HS-5 (cell line): ENCODE measurements at regions not wholly inside any gene's neighbourhood (a gene's known extent, or its start where the extent isn't known, plus 50 kb on each side); places are given as distances from the start of the nearest gene placed in this dataset.

ENCODE experiments used
- DNase-seq: peaks from one replicate; pipeline ENCODE4 v3.0.0-alpha.2; 2012; ENCODE audit warnings: low read depth

DNA sequence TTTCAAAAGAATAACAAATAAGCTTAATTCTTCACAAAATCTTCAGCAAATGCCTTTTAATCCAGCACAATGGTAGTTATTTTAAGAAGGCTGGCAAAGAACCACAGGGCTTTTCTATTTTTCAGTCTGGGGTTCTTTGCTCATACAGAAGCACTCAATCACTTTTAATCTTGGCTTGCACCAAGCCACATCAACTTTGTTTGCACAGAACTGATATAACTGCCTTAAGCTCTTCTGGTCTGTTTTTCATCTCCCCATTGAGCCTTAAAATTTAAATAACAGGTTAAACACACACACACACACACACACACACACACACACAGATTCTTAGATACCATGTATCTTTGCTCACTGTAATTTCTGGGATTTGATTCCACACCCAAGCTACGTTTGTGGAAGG, 377.0 kb downstream of the GATA3 start:
- DNase-seq: no peak

DNA sequence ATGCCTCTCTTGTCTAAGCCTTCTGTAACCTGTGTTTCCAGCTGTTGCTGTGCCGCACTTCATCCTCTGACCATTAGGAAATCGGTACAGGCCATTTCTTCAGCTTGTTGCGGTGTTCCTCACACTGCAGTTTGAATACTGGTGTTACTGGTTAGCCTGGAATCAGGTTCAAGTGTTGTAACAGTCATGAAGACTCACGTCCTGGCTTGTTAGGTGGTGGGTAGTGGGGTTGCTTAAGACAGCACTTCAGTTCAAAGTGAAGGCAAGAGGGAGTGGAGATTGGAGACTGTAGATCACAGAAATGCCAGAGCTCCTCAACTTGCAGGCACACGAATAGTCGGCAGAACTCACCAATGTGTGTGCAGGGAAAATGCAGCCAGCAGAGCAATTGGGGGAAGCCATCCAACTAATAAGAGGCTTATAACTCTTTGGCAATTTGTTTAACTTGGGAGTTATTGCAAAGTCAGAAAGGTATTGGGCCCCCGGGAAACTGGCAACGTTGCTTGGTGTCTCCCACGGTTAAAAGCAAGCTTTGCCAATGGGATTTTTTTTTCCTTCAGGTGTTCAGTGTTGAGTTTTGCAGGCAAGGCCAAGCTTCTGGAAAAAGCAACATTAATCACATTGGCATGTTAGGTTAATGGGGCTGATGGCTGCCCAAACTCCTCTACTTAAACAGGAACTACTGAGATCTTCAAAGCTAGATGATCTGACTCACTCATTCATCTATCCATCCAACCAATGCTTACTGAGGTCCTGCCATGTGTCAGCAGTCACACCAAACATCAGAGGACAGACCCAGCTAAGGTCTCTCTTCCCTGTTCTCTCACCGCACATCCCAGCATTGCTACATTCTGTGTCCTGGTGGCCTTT, 380.9 kb downstream of the GATA3 start:
- DNase-seq: no peak

DNA sequence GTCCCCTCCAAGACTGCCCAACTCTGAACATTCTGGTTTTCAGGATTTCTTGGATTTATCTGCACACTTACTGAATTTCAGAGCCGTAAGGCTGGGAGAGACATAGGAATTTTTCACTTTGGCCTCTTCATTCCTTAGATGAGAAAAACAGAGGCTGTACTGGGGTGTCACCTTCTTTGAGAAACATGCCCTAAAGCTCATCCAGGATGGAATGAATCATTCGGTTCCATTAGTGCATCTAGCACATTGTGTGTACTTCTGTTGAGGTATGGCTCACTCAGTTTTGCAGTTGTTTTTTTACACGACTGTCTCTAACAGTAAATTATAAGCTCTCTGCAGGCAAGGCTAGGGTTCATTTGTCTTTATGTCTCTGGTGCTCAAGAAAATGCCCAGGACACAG, 383.4 kb downstream of the GATA3 start:
- no peak for DNase-seq

DNA sequence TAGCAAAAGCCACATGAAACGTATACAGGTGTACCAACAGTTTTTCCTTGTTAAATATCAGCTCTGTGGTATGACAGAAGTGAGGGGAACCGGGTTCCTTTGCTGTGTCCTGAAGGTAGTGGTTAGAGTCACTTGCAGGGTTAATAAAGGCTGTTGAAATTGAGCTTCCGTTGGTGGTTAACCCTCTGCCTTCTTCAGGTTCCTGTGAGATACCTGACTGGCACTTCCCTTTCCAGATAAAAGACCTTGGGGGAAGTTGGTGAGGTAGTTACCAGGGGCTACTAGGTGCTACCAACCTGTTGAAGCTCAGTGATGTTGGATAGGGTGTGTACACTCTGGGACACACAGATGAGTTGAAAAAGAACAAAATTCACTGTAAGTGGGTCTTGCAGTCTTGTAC, 384.1 kb downstream of the GATA3 start:
- no peak for DNase-seq

DNA sequence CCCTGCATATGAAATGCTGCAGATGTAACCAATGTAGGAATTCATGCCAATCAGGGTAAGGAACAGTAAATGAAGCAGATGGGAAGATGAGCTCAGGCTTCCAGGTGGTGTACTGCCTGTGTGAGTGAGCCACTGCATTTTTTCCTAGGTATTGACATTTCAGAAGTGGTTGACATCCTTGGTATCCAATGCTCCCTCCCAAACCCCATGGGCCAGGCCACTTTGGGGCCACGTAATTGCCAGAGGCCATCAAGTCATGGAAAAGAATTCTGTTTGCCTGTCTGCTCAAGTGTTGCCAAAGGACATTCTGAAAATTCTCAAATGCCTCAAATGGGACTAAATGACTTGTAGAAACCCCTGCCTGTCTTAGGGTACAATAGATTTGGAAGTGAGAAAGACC, 384.6 kb downstream of the GATA3 start:
- no peak for DNase-seq

DNA sequence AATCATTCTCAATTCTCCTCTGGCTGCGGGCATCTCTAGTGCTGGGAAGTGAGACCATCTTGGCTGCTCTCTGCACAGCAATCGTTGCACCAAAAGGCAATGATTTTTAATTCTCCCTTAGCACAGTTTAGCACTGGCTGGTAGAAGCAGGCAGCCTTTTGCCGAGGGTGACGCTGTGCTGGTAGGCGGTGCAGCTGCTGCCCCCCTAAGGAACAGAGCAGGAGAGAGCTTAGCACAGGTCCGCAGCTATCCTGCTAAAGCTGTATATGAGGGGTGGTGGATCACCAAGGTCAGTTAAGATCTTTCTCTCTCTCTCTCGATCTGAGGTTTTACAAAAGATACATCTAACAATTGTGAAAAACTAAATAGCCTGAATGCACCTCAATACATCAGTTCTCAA, 390.1 kb downstream of the GATA3 start:
- no peak for DNase-seq

DNA sequence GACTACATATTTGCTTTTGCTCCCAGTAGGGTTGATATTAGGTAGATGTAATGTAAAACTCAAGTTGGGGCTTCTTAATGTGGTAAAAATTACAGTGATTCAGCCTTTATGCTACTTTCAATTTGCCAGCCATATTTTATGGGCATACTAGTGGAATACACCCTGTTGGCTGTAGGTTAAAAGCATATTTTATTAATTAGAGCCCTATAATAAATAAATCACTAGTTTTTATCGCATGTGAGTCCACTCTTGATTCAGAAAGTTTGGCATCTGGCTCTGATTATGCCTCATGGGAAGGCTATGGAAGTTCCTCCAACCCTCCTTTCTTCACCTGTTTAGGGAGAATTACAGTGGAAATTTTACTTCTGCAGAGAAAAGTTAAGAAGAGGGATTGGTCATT, 390.9 kb downstream of the GATA3 start:
- DNase-seq: no peak

DNA sequence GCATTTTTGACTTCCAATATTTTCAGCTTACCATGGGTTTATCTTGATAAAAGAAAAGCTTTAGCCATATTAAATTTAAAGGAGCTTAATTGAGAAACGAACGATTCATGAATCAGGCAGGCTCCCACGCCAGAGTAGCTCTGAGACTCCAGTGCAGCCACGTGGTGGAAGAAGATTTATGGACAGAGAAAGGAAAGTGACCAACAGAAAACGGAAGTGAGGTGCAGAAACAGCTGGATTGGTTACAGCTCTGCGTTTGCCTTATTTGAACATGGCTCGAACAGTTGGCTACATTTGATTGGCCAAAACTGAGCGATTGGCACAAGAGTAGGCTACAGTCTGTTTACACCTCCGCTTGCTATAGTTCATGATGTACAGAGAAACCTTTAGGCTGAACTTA, 395.4 kb downstream of the GATA3 start:
- no peak for DNase-seq

DNA sequence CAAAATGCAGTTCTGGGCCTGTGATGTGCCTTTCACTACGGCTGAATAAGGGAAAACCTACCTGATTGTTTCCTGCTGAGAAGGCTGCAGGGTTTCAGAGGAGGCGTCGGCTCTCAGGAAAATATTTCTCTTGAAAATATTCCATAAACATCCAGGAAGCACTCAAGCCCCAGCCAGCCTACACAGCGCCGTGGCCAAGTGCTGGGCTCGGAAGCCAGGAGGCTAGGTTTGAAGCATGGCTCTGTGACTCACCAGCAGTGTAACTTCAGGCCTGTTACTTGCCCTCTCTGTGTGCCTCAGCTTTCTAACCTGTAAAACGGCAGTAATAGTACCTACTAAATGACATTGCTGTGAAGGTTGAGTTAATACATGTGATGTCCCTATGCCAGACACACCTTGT, 399.1 kb downstream of the GATA3 start:
- DNase-seq: no peak

DNA sequence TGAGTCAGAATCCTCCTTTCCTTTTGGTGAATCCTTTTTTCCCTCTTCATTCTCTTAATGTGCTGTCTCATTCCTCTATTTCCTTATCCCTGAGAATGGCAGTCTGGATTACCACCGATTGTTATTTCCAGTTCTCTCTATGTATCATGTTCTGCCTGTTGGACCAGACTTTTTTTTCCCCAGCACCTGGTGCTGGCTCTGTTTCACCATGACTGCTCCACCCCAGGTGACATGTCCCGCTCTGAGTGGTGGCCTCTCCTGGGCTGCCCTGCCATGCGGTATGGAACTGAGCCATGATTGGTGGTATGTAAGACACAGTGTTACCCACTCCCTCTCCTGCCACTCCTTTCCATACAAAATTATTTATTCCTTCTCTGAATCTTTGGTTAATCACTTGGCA, 399.9 kb downstream of the GATA3 start:
- DNase-seq: no peak

DNA sequence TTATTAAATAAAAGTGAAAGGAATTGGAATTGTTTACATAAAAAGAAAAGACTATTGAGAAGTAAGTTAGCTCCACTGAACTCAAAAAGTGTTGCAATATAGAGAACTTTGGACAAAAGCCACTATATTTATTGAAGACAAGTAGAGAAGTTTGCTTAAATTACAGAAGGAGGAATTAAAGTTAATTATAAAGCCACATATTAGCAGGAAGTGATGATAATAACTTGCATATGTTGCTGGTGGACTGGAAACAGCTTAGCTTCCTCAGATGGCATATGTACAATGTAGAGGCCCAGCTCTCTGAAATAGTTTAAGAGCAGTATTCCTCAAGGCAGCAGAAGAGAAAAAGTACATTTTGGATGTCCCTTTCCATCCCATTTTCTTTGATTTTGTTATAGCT, 400.7 kb downstream of the GATA3 start:
- DNase-seq: no peak

DNA sequence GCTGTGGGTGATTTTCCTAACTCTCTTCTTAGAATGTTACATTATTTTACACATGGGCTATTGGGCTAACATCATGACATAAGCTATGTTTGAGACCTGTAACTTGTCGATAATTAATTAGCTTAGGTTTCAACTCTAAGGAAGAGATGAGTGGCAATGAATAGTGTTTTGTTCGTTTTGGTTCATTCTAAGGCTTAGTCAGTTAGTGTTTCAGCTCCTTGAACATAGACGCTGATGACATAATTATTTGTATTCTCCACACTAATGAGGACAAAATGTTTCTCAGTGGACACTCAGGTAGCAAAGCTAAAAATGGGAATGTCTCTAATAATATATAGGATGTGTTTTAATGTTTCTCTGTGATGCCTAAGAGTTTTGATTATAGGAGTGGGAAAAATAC, 401.9 kb downstream of the GATA3 start:
- DNase-seq: no peak

DNA sequence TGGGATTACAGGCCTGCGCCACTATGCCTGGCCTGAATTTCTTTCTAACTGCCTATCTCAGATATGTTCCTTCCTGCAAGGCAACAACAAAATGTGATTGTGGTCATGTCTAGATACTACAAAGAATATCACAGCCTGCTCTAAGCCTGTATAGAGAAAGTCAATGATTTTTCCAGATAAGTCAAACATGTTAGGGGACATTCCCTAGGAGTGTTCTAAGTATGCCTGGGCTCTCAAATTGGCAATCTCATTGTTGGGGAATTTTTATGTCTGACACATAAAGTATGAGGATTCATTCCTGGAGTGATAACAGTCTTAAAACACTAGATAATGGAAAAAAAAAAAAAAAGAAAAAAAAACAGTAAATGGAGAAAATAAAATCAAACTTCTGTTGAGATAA, 406.1 kb downstream of the GATA3 start:
- no peak for DNase-seq

DNA sequence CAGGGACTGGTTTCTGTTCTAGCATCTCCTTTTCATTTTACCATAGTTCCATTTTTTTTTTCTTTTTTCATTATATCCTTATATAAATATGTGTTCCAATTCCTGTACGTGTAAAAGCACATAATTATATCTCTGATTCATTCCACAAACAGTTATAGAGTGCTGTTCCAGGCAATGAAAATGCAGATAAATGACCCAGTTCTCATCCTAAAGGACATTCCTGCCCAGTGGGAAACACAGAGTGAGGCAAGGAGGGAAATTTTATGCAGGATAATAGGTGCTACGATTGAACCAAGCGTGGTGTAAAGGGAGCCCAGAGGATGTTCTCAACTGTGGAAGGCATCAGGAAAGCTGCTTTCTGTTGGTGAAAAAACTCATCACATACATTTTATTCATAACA, 408.1 kb downstream of the GATA3 start:
- DNase-seq: no peak

DNA sequence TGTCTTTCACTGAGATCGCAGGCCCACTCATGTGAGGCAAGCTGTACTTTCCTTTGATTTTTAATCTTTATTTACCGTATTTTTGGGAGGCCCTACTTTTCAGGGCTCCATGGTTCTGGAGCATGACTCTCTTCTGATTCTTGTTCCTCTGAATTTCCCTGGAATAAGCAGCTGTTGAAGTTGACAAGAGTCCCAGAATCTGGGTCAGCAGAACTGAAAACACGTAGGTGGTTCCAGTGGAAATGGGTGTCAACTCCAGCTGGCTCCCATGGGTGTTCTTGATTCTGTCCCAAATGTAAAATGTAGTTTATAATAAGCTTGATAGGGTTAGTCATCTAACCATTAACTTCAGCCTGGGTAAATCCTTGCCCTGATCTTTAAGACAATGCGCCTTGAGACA, 409.4 kb downstream of the GATA3 start:
- DNase-seq: no peak

DNA sequence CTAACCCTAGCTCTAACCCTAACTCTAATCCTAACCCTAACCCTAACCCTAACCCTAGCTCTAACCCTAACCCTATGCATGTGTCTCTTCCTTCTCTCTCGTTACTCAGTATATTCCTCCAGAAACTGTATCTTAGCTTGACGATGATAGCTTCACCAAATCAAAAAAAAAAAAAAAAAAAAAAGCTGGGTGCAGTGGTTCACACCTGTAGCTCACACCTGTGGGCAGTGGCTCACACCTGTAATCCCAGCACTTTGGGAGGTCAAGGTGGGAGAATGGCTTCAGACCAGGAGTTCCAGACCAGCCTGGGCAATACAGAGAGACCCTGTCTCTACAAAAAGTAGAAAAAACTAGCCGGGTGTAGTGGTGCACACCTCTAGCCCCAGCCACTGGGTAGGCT, 414.0 kb downstream of the GATA3 start:
- no peak for DNase-seq

DNA sequence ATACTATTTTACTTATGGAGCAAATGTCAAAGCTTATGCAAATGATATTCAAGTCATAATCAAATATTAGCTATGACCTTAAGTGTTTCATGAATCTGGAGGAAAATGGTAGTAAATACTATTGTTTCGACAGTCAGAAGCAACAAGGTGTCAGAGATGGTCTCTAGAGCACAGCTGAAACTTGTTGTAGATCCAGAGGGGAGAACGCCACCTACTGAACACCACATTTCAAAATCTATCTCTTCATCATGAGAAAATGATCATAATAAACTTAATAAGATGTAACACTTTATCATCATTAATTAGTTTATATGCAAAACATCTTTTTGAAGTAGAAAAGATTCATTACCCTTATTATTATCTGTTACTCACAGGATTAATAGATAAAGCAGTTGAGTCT, 418.7 kb downstream of the GATA3 start:
- DNase-seq: no peak

DNA sequence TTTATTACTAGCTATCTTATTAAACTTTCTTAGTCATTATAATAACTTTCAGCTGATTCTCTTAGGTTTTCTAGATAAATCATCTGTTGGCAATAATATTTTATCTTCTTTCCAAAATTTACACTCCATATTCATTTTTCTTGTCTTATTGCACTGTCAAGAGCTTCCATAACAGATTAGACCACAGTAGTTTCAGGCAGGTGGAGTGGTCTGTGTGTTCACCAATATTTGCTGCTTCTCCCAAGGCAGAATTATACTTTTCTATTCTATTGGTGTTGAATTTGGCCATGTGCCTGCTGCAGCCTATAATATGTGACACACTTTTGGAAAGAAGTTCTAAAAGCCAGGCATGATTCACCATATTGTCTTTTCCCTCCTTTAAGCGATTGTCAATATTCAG, 422.8 kb downstream of the GATA3 start:
- no peak for DNase-seq

DNA sequence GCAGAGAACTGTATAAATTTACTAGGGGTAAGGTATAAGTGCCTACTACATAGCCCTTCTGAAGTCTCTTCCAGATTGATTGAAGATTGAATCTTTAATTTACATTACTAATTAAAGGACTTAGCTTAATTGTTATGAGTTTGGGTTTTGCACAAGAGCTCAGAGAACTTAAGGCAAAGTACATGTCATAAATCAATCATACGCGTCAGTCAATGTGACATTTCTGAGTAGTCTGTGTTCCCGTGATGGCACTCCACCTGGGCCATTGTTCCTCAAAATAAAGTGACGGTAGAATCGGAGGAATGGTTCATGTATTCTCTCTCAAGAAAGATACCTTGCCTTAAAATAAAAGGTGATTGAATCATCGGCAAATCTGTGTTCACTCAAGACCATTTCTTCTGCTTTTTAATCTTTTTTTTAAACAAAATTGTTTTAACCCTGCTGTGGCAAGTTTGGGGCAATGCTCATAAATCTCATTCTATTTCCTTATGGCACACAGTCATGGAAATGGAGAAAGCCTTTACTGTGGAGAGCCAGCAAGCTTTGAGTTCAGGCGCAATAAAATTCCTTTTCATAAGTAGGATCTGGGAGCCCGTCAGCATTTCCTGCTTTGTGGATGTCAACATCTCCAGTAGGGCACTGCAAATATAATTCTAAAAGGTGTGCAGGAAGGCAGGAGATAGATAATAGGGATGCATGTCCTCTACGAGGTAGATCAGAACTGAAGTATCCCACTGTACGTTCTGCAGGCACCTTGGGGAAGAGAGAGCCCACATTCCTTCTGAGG, 427.4 kb downstream of the GATA3 start:
- no peak for DNase-seq

DNA sequence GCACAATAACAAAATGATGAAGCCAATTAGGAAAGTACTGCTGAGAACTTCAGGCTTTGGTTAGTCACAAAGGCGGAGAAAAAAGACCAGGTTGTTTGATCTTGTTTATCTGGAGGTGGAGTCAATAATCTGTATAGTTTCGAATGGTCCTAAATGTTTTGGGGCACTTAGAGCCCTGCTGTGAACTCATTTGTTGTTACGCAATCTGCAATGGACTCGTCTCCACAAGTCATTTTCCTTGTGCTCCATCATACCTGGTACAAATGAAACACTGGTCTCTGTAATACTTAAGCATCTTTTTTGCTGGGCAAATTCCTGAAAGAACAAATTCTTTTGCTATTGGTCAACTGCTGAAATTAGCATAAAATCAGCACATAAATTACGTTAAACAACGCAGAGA, 430.5 kb downstream of the GATA3 start:
- no peak for DNase-seq

DNA sequence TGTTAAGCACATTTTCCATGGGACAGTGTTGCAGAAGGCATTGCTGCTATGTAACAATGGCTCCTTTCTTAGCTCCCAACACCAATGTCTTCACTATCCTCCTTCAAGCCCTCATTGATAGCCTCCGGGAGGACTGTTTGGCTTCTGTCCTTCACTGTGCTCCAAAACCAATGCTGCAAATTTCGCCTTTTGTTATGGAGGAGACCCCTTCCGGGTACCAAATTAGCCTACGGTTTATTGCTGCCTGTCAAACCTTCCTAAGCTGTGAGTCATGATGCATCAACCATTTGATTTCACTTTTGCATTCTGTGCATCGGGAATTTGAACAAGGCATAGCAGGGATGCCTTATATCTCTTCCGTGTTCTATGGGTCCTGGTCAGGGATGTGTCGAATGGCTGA, 432.9 kb downstream of the GATA3 start:
- DNase-seq: no peak

DNA sequence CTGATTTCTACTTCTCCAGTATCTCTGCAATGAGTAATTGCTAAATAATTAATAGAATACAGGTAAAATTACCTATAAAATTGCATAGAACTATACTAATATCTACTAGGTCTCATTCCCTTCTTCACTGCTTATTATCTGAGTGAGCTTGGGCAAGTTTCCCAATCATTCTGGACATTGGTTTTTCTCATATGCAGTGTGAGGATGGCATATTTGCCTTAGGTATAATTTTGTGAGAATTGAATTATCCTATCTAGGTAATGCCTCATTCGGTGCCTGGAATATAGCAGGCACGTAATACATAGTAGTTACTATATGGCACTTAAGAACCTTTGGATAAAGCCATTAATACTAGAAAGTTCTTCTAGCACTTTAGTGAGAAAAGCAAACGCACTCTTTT, 434.7 kb downstream of the GATA3 start:
- no peak for DNase-seq

DNA sequence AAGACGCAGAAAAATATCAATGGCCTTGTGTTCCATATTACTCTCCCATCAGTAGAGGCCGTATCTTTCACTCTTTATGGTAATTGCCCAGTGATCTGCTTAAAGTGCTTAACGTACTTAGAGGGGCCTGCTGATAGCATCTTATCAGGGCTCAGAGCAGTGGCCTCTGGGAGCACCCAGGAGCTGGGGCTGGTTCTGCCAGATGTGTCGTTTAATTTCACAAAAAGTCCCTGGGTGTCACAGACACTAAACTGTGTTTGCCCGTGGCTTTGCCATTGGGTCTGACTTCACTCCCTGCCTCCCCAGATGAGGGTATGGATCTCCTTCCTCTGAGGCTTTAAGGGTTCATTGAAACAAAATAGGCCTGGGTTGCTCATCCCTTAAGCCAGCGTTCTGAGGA, 435.3 kb downstream of the GATA3 start:
- DNase-seq: no peak

DNA sequence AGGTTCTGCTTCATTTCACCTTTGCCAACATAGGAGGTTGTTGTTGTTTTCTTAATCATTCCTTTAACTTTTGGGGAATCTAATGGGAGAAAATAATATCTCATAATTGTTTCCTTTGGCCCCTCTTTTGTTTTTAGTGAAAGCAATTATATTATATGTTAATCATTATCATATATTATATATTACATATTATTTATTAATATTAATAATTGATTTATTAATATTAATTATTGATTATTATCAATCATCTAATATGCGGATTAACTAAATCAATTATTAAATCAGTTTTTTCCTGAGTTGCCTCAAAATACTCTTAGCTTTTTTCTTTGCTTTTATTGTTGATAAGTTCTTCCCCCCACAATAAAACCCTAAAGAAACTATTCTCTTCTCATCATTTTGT, 443.8 kb downstream of the GATA3 start:
- DNase-seq: no peak
